Activated naive CD4-positive, alpha-beta T cell treated with anti-CD3 and anti-CD28 coated beads for 36 hours (primary cell): ENCODE measurements at regions not wholly inside any gene's neighbourhood (a gene's known extent, or its start where the extent isn't known, plus 50 kb on each side); places are given as distances from the start of the nearest gene placed in this dataset.
"Not testable (repeated sequence)": the region's sequence is repeated elsewhere in the genome, so short reads cannot be mapped to it uniquely, and the experiment has no call there.

Source experiments
- CTCF ChIA-PET: fragments of 350-600 bp; sonication (Branson Sonifier 250); formaldehyde crosslinking; loops from one replicate; lab custom pipeline; 2021; ENCODE audit warnings: antibody characterized with exemption; lab: Charles Lee
- DNase-seq: peaks from one replicate; pipeline ENCODE4 v3.0.0-alpha.2; 2020
- H3K27ac Mint-ChIP-seq: one replicate; pipeline ENCODE4 v1.8.0; 2021; ENCODE audit warnings: mild to moderate bottlenecking, mixed read lengths
- H3K27me3 Mint-ChIP-seq: one replicate; pipeline ENCODE4 v1.8.0; 2021; ENCODE audit warnings: low read depth, mixed read lengths
- H3K36me3 Mint-ChIP-seq: one replicate; pipeline ENCODE4 v1.8.0; 2021; ENCODE audit warnings: low read depth, mixed read lengths
- H3K4me1 Mint-ChIP-seq: one replicate; pipeline ENCODE4 v1.8.0; 2021; ENCODE audit warnings: low read depth, mixed read lengths
- H3K4me3 Mint-ChIP-seq: one replicate; pipeline ENCODE4 v1.8.0; 2021; ENCODE audit warnings: mild to moderate bottlenecking, moderate library complexity, mixed read lengths
- H3K9me3 Mint-ChIP-seq: one replicate; pipeline ENCODE4 v1.8.0; 2021; ENCODE audit warnings: mixed read lengths
- intact Hi-C: fragments of 100-400 bp; cut with micrococcal nuclease; formaldehyde crosslinking; loops from one replicate; pipeline ENCODE4 v1.15.1; 2023

DNA sequence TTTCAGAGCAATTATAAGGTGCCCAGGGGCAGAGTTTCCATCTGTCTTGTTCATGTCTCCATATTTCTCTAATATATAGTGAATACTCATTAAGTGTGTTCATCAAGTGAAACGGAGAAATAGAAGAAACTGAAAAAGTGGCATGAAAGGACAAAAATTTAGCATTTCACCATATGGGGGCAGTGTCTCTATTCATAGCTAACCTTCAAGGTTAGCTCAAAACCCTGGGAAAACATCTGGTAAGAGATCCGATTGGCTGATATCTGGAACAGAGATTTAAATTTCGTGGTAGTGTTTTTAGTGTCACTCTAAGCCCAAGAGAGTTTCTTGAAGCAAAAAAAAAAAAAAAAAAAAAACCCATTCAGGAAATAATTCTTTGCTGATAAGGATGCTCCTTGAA, 367.5 kb downstream of the DAD1 start:
- CTCF ChIA-PET = interaction anchor here (0.7 to 1.2 kb wide), 5 partner anchors 20 to 339 kb away, joined by 3 to 7 read pairs (median 3); no protein-coding TSS in a partner anchor
- peaks cover 7% of the 10 kb centered on the region for H3K4me1 Mint-ChIP-seq
- H3K27ac Mint-ChIP-seq = peak overlapping the region; percentile 72
- H3K9me3 Mint-ChIP-seq = no peaks in the 10 kb centered on the region
- H3K36me3 Mint-ChIP-seq = no peaks in the 10 kb centered on the region
- DNase-seq = no peak
- H3K27me3 Mint-ChIP-seq = no peaks in the 10 kb centered on the region
- intact Hi-C loops = loop anchor here (1.0 to 10.0 kb wide), 4 partner anchors 283 to 633 kb away; no protein-coding TSS in a partner anchor
- H3K4me3 Mint-ChIP-seq = peak overlapping the region; percentile 69

DNA sequence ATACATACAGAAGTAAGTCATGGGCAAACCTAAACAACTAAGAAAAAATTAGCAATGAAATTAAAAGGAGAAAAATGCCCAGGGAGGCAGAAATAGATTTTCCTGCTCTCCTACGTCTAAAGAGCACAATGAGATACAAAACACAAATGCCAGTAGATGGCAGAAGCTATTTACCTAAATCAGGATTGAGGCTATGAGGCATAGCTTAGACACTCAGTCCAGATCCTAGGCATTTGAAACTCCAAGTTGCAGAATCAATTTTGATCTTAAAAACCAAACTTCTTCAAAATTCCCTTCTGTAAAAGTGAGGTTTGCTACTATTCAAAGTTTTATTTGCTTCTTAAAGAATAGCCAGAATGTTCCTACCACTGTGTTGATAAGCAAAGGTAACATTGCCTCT, 368.6 kb downstream of the DAD1 start:
- H3K9me3 Mint-ChIP-seq = no peaks in the 10 kb centered on the region
- intact Hi-C loops = loop anchor here (2.0 to 10.0 kb wide), 3 partner anchors 284 to 634 kb away; no protein-coding TSS in a partner anchor
- no peak for DNase-seq
- CTCF ChIA-PET = interaction anchor here (0.8 kb wide), 1 partner anchor 52 kb away, joined by 3 read pairs; no protein-coding TSS in a partner anchor
- H3K27ac Mint-ChIP-seq = peak overlapping the region; percentile 50
- peaks cover 7% of the 10 kb centered on the region for H3K4me1 Mint-ChIP-seq
- H3K4me3 Mint-ChIP-seq = no peak overlapping the region
- no peaks in the 10 kb centered on the region for H3K27me3 Mint-ChIP-seq
- no peaks in the 10 kb centered on the region for H3K36me3 Mint-ChIP-seq

DNA sequence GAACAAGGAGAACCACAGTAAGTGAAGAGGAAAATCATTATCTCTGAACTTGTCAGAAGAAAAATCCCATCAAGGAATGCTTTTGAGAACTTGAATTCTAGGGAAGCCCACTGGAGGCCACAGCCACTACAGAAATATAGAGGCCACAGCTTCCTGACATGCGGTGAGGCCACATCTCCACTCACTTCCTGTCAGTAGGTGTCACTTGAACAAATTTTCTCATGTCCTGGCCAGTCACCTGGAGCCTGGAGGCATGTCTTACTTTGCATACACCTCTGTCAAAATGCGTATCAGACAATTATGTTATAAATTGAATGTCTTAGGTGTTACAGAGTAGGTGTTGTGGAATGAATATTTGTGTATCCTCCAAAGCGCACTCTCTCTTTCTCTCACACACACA, 370.3 kb downstream of the DAD1 start:
- peaks cover 5% of the 10 kb centered on the region for H3K4me1 Mint-ChIP-seq
- H3K4me3 Mint-ChIP-seq = no peak overlapping the region
- intact Hi-C loops = loop anchor here (5.0 kb wide), 1 partner anchor 51 kb away; no protein-coding TSS in a partner anchor
- H3K27me3 Mint-ChIP-seq = no peaks in the 10 kb centered on the region
- no peaks in the 10 kb centered on the region for H3K9me3 Mint-ChIP-seq
- CTCF ChIA-PET = interaction anchor here (0.6 to 2.5 kb wide), 3 partner anchors 14 to 1250 kb away, joined by 3 to 8 read pairs (median 3); no protein-coding TSS in a partner anchor
- peak; percentile 35 for DNase-seq
- H3K27ac Mint-ChIP-seq = peak overlapping the region; percentile 21
- no peaks in the 10 kb centered on the region for H3K36me3 Mint-ChIP-seq

DNA sequence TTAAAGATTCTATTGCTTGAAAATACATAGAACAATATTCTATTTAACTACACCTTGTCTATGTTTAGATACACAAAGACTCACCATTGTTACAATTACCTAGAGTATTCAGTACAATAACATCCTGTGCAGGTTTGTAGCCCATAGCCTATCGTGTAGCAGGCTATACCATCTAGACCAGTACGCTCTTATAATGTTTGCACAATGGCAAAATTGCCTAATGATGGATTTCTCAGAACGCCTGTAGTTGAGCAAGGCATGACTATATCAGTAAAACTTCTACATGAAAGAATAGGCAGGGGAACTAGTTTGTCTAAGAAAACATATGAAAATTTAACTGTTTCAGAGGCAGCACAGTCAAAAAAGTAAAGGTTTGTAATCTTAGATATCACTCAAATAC, 375.9 kb downstream of the DAD1 start:
- Mint-ChIP-seq H3K27ac (no peak overlapping the region), H3K27me3 (no peaks in the 10 kb centered on the region), H3K4me1 (peaks cover 4% of the 10 kb centered on the region), H3K4me3 (no peak overlapping the region), H3K36me3 (no peaks in the 10 kb centered on the region), H3K9me3 (no peaks in the 10 kb centered on the region)
- CTCF ChIA-PET = no interaction called here
- DNase-seq = no peak
- intact Hi-C loops = no loop called here

DNA sequence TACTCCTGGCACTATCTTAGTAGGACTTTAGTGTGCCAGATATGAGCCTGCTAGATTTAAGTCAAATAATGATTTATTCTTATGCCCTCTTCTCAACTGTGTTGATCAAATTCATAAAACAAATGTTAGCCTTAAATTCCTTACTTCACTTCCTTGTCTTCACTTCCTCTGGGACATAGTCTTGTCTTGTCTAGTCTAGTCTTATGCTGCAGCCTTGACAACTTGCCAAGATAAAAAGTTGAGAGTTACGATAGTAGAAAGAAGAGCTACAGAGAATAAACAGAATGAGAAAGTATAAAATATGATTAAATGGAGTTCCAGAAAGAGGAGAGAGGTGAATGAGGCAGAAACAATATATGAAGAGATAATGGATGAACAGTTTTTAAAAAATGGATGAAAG, 378.1 kb downstream of the DAD1 start:
- Mint-ChIP-seq H3K9me3 (no peaks in the 10 kb centered on the region), H3K4me3 (no peak overlapping the region), H3K27me3 (no peaks in the 10 kb centered on the region), H3K27ac (no peak overlapping the region), H3K36me3 (no peaks in the 10 kb centered on the region), H3K4me1 (peaks cover 4% of the 10 kb centered on the region)
- DNase-seq = no peak
- CTCF ChIA-PET = no interaction called here
- intact Hi-C loops = no loop called here

DNA sequence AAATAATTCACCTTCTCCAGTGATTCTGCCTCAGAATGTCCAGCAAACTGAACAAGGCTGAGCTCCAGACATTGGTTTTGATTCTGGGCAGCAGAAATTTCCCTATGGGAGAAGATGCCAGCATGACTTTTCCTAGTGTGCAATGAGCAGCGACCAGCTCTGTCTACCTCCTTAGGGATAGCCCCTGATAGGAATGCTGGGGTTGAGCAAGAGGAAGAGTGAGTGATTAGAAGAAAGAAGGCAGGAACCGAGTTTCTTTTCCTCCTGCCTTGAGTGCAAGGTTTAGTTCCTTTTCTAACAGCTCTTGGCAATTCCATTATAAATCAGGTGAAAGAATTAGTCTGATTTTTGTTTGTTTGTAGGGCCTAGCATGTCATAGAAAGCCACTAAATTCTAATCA, 379.0 kb downstream of the DAD1 start:
- Mint-ChIP-seq H3K27ac (no peak overlapping the region), H3K4me3 (no peak overlapping the region), H3K27me3 (no peaks in the 10 kb centered on the region), H3K4me1 (peaks cover 4% of the 10 kb centered on the region), H3K36me3 (no peaks in the 10 kb centered on the region), H3K9me3 (no peaks in the 10 kb centered on the region)
- no peak for DNase-seq
- intact Hi-C loops = no loop called here
- CTCF ChIA-PET = no interaction called here

DNA sequence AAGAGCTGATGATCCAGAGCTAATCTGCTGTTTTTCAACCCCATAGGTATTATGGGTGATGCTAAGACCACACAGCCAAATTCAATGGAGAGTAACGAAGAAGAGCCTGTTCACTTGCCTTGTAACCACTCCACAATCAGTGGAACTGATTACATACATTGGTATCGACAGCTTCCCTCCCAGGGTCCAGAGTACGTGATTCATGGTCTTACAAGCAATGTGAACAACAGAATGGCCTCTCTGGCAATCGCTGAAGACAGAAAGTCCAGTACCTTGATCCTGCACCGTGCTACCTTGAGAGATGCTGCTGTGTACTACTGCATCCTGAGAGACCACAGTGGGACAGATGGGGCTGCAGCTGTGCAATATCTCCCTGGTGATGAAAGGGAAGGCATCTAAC, 386.0 kb downstream of the DAD1 start:
- peaks cover 3% of the 10 kb centered on the region for H3K4me1 Mint-ChIP-seq
- peaks cover 1% of the 10 kb centered on the region for H3K36me3 Mint-ChIP-seq
- no peaks in the 10 kb centered on the region for H3K9me3 Mint-ChIP-seq
- peak overlapping the region; percentile 86 for H3K27ac Mint-ChIP-seq
- peak overlapping the region; percentile 69 for H3K4me3 Mint-ChIP-seq
- no peak for DNase-seq
- CTCF ChIA-PET = interaction anchor here (1.1 to 1.4 kb wide), 2 partner anchors 13 to 353 kb away, joined by 3 to 5 read pairs; no protein-coding TSS in a partner anchor
- intact Hi-C loops = loop anchor here (5.0 kb wide), 2 partner anchors 81 to 354 kb away; no protein-coding TSS in a partner anchor
- H3K27me3 Mint-ChIP-seq = no peaks in the 10 kb centered on the region

DNA sequence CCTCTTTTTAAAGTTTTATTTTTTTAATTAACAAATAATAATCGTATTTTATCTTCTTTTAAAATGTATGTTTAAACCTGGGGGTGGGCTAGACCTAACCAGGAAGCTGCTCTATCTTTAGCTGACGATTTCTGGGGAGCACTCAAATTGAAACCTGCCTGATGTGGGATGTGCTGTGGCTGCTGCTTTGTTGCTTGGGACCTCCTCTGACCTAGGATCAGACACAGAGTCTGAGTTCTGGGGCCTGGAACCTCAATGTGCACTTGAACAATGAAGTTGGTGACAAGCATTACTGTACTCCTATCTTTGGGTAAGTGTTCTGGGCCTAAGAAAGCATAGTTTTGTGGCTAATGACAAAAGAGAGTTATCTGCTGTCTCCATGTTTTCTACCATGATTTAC, 386.7 kb downstream of the DAD1 start:
- intact Hi-C loops = loop anchor here (5.0 kb wide), 2 partner anchors 80 to 355 kb away; no protein-coding TSS in a partner anchor
- Mint-ChIP-seq H3K9me3 (no peaks in the 10 kb centered on the region), H3K36me3 (peaks cover 1% of the 10 kb centered on the region), H3K27me3 (no peaks in the 10 kb centered on the region), H3K27ac (peak overlapping the region; percentile 86), H3K4me3 (peak overlapping the region; percentile 69), H3K4me1 (peaks cover 3% of the 10 kb centered on the region)
- CTCF ChIA-PET = interaction anchor here (1.1 to 2.2 kb wide), 4 partner anchors 12 to 368 kb away, joined by 3 to 8 read pairs (median 4); no protein-coding TSS in a partner anchor
- peak; percentile 6 for DNase-seq

DNA sequence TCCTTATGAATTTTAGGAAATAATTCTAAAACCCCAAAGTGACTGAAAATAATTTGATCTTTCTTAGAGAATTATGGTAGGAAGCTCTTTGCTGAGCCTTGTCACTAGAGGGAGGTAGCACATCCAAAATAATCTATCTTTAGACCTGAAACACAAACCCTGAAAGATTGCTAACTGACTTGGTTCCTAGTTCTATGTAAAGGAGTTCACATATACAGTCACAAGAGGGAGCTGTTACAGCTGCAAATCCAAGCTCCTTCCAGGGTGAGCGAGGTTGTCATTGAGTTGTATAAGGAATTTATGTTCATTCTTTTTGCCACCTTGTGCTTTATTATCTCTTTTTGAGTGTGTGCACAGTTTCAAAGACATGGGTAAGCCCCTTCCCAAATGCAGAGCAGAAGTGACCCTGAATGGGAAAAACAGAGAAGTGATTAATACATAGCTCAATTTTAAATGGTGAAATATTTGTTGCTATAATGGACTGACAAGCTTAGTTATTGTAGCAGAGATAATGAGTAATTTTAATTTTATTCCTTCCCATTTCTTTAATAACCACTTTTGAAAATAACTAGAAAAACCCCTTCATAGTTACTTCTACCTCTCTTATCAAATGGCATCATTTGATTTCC, 387.9 kb downstream of the DAD1 start:
- intact Hi-C loops = loop anchor here (1.0 to 5.0 kb wide), 3 partner anchors 33 to 356 kb away; no protein-coding TSS in a partner anchor
- Mint-ChIP-seq H3K36me3 (peaks cover 1% of the 10 kb centered on the region), H3K9me3 (no peaks in the 10 kb centered on the region), H3K27me3 (no peaks in the 10 kb centered on the region), H3K4me3 (no peak overlapping the region), H3K27ac (no peak overlapping the region), H3K4me1 (peaks cover 3% of the 10 kb centered on the region)
- CTCF ChIA-PET = interaction anchor here (0.6 to 2.2 kb wide), 11 partner anchors 15 to 370 kb away, joined by 3 to 8 read pairs (median 3); no protein-coding TSS in a partner anchor
- DNase-seq = no peak

DNA sequence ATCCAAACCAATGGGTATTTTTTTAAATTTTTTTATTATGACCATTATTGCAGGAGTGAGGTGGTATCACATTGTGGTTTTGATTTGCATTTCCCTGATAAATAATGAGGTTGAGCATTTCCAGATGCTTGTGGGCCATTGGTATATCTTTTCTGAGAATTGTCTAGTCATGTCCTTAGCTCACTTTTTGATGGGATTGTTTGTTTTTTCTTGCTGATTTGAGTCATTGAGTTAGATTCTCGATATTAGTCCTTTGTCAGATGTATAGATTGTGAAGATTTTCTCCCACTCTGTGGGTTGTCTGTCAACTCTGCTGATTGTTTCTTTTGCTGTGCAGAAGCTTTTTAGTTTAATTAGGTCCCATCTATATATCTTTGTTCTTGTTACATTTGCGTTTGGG, 388.9 kb downstream of the DAD1 start:
- not testable (repeated sequence) for H3K36me3 Mint-ChIP-seq, H3K4me3 Mint-ChIP-seq, H3K4me1 Mint-ChIP-seq, H3K27me3 Mint-ChIP-seq, DNase-seq, H3K9me3 Mint-ChIP-seq, H3K27ac Mint-ChIP-seq
- CTCF ChIA-PET = interaction anchor here (0.8 kb wide), 1 partner anchor 370 kb away, joined by 3 read pairs; no protein-coding TSS in a partner anchor
- intact Hi-C loops = loop anchor here (5.0 kb wide), 2 partner anchors 78 to 357 kb away; no protein-coding TSS in a partner anchor

DNA sequence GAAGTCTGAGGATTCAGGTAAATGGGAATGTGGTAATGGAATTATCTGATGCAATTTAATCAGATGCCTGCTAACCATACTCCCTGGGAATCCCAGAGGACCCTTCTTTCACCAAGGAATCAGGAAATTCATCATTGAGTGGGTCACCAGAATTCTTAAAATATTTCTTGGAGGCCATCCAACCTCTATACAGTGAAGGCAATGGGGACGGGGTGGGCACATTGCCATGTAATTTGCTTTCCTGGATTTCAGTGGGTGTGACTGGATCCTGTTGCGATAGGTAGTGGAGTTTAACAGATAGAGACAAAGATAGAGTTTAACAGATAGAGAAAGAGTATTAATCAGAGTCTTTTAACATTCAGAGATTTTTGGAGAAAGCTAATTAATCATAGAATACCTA, 394.4 kb downstream of the DAD1 start:
- Mint-ChIP-seq H3K9me3 (no peaks in the 10 kb centered on the region), H3K27me3 (no peaks in the 10 kb centered on the region), H3K4me3 (no peak overlapping the region), H3K27ac (no peak overlapping the region), H3K36me3 (no peaks in the 10 kb centered on the region), H3K4me1 (no peaks in the 10 kb centered on the region)
- intact Hi-C loops = no loop called here
- CTCF ChIA-PET = no interaction called here
- DNase-seq = no peak

DNA sequence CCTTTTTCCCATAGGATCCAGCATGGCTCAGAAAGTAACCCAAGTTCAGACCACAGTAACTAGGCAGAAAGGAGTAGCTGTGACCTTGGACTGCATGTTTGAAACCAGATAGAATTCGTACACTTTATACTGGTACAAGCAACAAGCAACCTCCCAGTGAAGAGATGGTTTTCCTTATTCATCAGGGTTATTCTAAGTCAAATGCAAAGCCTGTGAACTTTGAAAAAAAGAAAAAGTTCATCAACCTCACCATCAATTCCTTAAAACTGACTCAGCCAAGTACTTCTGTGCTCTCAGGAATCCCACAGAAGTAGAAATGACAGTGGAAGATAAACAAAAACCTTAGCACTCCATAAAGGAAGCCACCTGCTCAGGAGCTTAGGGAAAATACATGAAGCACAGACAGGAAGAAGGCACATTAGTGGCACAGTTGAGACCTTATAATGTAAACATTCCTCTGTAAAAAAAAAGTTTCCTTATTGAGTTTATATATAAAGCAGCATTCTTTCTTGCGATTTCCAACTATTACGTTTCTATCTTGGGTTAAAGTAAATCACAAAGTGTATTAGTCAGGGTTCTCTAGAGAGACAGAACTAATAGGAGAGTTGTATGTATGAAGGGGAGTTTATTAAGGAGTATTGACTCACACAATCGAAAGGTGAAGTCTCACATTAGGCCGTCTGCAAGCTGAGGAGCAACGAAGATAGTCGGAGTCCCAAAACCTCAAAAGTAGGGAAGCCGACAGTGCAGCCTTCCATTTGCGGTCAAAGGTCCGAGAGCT, 398.4 kb downstream of the DAD1 start:
- Mint-ChIP-seq H3K27ac (no peak overlapping the region), H3K9me3 (no peaks in the 10 kb centered on the region), H3K27me3 (no peaks in the 10 kb centered on the region), H3K36me3 (no peaks in the 10 kb centered on the region), H3K4me1 (no peaks in the 10 kb centered on the region), H3K4me3 (no peak overlapping the region)
- intact Hi-C loops = no loop called here
- CTCF ChIA-PET = interaction anchor here (1.1 kb wide), 1 partner anchor 12 kb away, joined by 3 read pairs; no protein-coding TSS in a partner anchor
- DNase-seq = no peak
